ENCODE measurements at regions not wholly inside any gene's neighbourhood (a gene's known extent, or its start where the extent isn't known, plus 50 kb on each side); places are given as distances from the start of the nearest gene placed in this dataset.
"Not testable (repeated sequence)": the region's sequence is repeated elsewhere in the genome, so short reads cannot be mapped to it uniquely, and the experiment has no call there.

DNA sequence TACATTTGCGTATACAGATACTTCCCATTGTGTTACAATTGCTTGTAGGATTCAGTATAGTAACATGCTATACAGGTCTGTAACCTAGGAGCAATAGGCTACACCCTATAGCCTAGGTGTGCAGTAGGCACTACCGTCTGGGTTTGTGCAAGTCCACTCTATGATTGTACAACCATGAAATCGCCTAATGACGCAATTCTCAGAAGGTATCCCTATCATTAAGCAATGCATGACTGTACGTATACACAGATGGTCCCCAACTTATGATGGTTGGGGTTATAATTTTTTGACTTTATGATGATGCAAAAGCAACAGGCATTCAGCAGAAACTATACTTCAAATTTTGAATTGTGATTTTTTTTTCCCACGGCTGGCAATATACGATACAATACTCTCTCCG, 458.2 kb upstream of the NOX3 start:
- intact Hi-C loops (cut with DNase I, micrococcal nuclease): no loop called here
- DNase-seq: no peak
- ATAC-seq: no peak

DNA sequence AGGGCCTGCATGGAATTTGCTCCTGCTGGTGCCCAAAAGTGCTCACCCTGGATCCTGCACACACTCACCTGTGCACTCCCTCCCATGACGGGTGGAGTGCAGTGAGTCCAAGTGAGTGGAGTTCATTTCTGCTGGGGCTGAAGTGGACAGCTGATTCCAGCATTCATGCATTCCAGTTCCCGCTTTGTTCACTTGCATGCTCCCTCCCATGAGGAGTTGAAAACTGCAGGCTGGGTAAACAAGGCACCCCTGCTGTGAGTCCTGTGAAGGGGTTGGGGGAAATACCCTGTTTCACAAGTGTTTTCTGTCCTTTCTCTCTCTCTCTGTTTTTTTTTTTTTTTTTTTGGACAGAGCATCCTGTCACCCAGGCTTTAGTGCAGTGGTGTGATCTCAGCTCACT, 454.1 kb upstream of the NOX3 start:
- intact Hi-C loops (cut with DNase I, micrococcal nuclease): no loop called here
- DNase-seq: no peak

DNA sequence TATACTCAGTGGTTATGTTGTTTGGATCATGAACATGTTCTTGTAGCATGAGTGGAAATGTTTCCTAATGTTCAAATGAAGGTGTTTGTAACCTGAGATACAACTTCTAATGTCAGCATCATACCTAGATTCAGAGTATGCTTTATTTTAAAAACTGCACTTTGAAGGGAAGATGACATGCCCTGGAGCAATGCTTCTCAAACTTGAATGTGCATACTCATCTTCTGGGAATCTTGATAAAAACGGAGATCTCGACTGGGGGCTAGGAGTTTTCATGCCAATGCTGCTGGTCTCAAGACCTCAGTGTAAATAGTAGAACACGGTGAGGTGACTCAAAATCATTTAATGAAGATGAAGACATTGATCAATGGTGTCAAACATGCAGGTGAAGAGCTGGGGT, 440.0 kb upstream of the NOX3 start:
- intact Hi-C loops (cut with DNase I, micrococcal nuclease): no loop called here
- no peak for ATAC-seq
- DNase-seq: no peak

More for the DNA sequence above, 454.1 kb upstream of the NOX3 start:
- ATAC-seq: no peak

DNA sequence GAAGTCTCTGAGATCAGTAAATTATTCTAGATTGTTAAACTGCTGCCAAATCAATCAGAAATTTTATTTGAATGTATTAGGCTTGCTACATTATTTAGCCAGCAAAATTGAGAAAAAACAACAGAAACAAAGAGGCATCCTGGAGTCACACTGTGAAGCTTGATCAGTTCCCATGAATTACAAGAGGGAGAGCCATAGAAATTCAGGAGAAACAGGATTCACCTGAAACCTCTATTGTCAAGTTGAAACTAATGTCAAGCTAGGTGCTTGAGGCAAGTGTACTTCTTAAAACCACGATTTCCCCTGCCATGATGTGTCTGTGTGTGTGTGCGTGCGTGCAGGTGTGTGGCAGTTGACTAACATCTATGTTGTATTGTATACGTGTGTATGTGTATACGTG, 439.1 kb upstream of the NOX3 start:
- no peak for ATAC-seq
- intact Hi-C loops (cut with DNase I, micrococcal nuclease): no loop called here

DNA sequence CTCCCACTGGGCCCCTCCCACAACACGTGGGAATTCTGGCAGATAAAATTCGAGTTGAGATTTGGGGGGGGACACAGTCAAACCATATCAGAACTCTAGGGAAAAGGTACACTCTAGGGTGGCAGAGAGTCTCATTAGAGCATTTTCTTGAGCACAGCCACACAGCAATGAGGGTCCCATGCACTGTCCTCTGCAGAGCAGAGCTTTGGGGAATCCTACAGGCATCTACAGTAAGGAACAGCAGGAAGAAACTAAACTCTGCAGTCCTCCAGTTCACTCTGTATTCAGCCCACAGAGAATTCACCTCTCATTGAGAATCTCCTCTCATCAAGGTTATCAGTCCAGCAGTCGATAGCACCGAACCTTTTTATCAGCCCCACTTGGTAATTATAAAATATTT, 438.6 kb upstream of the NOX3 start:
- intact Hi-C loops (cut with DNase I, micrococcal nuclease): no loop called here
- DNase-seq (no peak), ATAC-seq (no peak)

More for the DNA sequence above, 439.1 kb upstream of the NOX3 start:
- DNase-seq: no peak

DNA sequence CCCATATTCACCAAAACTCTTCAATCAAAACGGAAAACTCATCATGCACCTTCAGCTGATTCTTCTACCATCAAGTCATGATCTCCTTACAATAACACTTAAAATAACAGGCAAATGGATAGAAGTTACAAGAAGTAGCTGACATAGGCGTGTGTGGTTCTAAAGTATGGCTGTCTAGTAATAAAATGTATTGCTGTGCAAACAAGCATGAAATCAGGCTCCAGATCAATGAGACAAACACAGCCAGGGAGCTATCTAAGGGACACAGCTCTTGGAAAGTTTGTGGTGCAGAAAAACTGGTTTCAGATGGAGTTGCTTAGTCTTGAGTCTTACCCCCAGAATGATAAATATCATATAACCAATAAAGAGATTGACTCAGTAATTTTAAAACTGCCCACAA, 434.8 kb upstream of the NOX3 start:
- intact Hi-C loops (cut with DNase I, micrococcal nuclease): no loop called here
- ATAC-seq: peak; percentile 81

DNA sequence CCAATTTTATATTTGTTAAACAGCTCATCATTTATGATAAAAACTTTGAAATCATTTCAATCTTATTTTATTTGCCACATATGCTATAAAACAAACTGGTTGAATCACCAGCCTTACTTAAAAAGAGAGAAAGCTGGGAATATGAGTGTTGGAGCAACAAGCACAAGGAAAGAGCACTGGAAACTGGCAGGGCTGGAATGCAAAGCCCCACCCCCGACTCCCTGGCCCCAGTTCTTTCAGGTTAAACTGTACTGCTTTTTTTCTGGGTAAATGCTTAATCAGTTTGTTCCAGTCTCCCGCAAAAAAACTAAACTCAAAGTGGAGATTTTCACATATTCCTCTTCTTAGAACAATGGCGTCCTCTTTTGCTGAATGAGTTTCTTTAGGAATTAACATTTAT, 433.8 kb upstream of the NOX3 start:
- intact Hi-C loops (cut with DNase I, micrococcal nuclease): no loop called here
- no peak for DNase-seq
- ATAC-seq: no peak

More for the DNA sequence above, 434.8 kb upstream of the NOX3 start:
- no peak for DNase-seq

DNA sequence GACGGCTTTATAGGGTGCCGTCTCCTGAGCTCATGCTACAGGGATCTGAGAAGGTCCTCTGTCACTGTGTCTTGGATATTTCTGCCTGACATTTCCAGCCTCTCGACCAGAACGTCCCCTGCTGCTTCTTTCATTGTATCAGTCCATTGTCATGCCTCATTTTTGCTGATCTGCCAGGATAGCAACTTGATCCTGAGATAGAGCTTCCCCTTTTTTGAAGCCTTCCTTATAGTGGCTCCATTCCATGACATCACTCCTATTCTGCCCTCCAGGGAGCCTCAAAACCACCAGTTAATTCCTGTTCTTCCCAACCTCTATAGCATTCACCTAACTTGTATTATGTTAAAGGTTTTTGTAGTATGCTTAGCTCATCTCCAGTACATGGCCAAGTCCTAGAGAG, 431.8 kb upstream of the NOX3 start:
- ATAC-seq: no peak
- intact Hi-C loops (cut with DNase I, micrococcal nuclease): no loop called here

DNA sequence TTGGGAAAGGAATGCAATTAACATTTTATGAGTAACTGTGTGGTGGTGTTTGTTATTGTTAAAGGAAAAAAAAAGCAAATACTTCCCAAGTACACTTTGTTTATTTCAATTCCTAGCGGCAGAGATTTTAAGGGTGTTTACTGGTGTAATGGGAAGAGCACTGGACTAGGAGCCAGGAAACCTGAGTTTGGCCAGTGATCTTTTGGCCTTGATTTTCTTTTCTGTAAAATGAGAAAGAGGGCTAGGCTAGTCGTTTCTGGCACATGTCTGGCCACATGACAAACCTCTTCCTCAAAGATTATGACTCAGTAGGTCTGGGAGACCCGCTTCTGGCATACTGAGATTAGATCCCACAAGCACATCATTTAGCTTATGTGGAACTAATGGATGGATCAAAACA, 428.1 kb upstream of the NOX3 start:
- DNase-seq (no peak), ATAC-seq (no peak)
- intact Hi-C loops (cut with DNase I, micrococcal nuclease): no loop called here

More for the DNA sequence above, 431.8 kb upstream of the NOX3 start:
- no peak for DNase-seq

DNA sequence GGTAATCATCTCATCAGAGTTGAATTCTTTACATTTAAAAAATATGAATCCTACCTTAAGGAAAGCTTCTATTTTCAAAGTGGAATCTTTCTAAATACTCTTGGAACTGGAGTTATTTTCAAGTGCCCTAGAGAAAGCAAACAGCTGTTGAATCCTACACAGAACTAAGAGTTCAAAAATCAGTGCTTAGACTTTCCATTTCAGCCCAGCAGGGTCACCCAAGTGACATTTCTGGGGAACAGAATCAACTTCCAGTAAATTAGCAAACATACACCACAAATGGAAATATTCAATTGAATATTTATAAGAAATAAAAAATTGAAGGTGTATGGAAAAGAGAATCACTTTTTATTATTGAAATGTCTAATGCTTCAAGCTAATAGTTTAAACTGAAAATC, 427.7 kb upstream of the NOX3 start:
- DNase-seq (no peak), ATAC-seq (no peak)
- intact Hi-C loops (cut with DNase I, micrococcal nuclease): no loop called here

DNA sequence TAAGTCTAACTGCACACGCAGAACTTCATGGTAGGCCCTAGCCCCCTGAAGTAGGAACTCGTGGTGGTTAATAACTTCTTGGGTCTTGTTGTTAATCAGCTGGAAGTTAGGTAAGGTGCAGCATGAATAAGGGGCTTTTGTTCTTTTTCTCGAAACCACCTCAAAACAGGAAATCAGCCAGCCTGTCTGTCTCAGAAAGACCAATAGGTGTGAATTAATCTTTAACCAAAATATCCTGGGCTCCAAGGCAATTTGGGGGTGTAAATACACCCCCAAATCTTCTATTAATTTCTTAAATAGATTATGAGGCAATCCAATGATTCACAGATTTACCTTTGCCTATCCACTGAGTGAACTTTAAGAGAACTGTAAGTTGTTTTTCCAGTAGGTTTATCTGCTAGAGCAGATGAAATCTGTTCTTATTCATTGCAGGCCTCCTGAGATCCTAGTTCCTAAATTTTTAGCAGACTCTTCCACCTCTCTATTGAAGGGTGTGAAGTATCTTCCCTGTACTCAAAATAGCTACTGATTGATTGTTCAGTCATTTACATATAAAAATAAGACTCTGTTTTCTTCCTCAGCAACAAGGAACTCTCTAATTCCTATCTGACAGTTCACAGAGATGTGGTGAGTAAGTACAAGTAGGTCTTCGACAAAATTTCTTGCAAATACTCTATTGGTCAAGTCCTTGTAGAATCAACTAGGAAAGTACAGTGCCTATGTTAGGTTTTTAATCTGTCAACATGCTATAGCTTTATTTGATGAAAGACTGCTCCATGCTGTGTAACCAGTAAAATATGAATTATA, 427.1 kb upstream of the NOX3 start:
- intact Hi-C loops (cut with DNase I, micrococcal nuclease): no loop called here
- no peak for ATAC-seq
- DNase-seq: no peak

DNA sequence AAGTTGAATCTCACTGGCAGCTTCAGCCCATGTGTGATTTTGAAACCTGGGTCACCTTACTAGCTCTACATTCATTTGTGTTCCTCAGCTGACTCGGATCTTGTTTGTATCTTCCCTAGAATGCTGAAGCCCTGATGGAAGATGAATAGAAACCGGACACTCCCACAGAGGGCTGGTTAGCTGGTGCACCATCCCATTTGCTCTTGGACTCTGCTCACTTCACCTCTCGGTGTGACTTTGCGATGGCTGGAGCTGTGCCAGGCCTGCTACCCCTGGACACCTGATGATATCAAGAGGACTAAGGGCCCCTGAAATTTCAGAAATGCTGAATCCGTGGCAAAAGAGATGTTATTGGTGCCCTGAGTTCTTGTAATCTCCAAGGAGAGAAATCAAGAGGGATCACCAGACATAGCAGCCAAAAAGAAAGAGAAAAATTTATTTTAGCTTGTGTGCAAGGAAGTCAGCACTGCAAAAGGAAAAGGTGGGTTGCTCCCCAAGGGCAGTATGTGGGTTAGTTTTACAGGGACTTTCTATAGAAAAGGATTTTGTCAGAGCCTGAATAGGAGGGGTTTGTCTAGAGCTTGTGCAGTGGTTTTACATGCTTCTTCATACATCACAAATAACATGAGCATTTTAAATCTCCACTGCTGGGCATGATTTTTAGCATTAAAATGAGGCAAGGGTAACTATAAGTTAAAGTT, 426.3 kb upstream of the NOX3 start:
- no peak for ATAC-seq
- intact Hi-C loops (cut with DNase I, micrococcal nuclease): no loop called here
- no peak for DNase-seq

DNA sequence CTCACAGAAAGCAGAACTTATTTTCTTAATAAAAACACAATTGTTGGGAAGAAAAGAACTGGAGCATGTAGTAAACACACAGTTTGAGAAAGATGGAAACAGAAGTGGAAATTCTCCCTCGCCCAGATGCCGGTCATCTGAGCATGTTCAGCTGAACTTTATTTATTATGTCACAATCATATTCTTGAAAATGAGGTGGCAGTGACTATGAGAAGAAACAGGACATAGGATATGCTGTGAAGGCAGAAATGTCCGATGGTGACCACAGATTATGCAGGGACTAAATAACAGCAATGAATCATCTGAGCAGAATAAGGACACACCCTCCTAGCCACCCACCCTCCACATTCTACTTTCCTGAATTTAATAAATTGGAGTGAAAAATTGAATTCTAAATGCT, 425.3 kb upstream of the NOX3 start:
- ATAC-seq (no peak), DNase-seq (no peak)
- intact Hi-C loops (cut with DNase I, micrococcal nuclease): no loop called here

DNA sequence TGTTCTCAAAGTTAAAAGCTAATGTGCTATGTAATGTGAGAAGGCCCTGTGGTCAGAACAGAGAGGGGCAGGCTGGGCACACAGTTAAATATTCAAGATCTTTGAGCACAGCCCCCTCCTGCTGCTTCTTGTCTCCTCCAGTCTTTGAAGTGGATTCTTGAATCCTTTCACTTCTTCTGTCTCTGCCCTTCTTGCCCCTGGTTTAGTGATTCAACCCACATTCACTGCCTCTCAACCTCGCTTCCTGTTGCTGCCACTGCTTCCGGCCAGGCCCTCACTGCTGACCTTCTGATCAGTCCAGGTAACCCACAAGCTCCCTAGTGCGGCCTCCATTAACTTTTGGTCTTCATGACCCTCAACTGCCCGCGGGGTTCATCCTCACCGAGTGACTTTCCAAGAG, 417.3 kb upstream of the NOX3 start:
- no peak for DNase-seq
- intact Hi-C loops (cut with DNase I, micrococcal nuclease): no loop called here
- no peak for ATAC-seq

DNA sequence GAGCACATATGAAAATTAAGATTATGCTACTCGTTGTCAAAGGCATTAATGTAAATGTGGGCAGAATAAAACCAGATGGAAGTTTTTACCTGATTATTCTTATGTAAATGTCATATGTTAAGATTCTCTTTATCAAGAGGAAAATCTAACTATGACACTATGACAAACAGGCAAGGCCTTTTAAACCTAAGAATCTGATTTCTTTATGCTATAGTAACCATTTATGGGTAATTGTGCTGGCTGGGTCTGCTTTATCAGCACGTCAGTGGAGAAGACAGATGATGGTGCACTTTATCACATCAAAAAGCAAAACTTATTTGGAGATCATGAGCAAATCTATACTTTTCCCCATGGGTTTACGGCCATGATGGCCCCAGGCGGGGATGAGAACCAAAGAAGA, 412.0 kb upstream of the NOX3 start:
- ATAC-seq (no peak), DNase-seq (no peak)
- intact Hi-C loops (cut with DNase I, micrococcal nuclease): no loop called here

DNA sequence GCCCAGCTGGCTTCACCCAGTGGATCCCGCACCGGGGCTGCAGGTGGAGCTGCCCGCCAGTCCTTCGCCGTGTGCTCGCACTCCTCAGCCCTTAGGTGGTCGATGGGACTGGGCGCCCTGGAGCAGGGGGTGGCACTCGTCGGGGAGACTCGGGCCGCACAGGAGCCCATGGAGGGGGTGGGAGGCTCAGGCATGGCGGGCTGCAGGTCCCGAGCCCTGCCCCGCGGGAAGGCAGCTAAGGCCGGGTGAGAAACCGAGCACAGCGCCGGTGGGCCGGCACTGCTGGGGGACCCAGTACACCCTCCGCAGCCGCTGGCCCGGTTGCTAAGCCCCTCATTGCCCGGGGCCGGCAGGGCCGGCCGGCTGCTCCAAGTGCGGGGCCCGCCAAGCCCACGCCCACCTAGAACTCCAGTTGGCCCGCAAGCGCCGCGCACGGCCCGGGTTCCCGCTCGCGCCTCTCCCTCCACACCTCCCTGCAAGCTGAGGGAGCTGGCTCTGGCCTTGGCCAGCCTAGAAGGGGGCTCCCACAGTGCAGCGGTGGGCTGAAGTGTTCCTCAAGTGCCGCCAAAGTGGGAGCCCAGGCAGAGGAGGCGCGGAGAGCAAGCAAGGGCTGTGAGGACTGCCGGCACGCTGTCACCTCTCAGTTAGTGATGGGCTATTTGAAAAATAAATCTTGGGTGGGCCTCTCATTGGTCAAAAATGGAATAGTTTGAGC, 411.2 kb upstream of the NOX3 start:
- intact Hi-C loops (cut with DNase I, micrococcal nuclease); DNase-seq; ATAC-seq: not testable (repeated sequence)

DNA sequence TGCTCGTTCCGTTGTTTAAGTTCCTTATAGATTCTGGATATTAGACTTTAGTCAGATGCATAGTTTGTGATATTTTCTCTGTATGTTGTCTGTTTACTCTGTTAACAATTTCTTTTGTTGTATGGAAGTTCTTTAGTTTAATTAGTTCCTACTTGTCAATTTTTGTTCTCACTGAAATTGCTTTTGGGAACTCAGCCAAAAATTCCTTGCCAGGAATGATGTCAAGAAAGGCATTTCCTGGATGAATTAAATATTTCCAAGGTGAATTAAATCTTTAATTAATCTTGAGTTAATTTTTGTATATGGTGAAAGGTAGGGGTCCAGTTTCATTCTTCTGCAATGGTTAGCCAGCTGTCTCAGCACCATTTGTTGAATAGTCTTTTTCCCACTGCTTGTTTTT, 406.2 kb upstream of the NOX3 start:
- intact Hi-C loops (cut with DNase I, micrococcal nuclease): no loop called here
- DNase-seq: no peak
- no peak for ATAC-seq

DNA sequence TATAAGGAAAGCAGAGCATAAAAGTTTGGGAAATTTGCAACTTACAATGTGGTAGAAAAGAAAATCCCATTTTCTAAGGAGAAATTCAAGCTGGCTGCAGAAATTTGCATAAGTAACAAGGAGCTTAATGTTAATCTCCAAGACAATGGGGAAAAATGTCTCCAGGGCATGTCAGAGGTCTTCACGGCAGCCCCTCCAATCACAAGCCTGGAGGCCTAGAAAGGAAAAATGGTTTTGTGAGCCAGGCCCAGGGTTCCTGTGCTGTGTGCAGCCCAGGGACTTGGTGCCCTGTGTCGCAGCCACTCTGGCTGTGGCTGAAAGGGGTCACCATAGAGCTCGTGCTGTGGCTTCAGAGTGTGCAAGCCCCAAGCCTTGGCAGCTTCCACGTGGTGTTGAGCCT, 403.3 kb upstream of the NOX3 start:
- ATAC-seq; intact Hi-C loops (cut with DNase I, micrococcal nuclease); DNase-seq: not testable (repeated sequence)

DNA sequence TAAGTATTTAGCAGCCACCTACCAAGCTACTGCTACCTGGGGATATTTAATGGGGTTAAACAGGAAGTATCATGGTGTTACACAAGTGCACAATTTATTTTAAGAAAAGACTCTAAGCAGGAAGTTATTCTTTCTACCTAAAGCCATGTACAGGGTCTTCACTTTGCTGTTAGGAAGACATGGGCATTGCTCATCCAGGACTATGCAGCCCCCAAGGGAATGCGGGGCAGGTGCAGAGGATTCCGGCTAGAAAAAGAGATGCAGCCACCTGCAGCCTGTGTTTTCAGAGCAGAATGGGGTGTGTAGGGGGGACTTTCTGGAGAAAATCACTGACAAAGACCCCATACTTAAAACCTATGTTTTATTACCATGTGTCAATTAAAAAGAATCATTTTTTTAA, 399.1 kb upstream of the NOX3 start:
- ATAC-seq (no peak), DNase-seq (no peak)
- intact Hi-C loops (cut with DNase I, micrococcal nuclease): no loop called here

DNA sequence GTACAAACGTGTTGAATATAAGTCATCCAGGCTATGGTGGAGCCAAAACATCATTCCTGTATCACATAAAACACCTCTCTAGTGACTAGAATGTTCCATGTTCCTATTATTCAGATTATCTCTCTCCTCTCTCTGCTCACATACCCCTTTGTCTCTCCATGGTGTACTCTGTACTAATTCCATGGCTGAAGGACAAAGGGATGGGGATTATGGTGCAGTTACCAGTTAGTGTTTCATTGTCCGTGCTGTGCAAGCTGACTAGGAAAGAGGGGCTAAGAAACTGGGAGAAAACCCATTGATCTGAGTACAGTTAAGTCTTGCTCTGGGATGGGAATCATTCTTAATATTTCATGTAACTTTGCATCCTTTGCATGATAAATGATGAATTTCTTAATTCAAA, 397.4 kb upstream of the NOX3 start:
- DNase-seq: no peak
- no peak for ATAC-seq
- intact Hi-C loops (cut with DNase I, micrococcal nuclease): no loop called here
